ENCODE measurements at regions not wholly inside any gene's neighbourhood (a gene's known extent, or its start where the extent isn't known, plus 50 kb on each side); places are given as distances from the start of the nearest gene placed in this dataset.

DNA sequence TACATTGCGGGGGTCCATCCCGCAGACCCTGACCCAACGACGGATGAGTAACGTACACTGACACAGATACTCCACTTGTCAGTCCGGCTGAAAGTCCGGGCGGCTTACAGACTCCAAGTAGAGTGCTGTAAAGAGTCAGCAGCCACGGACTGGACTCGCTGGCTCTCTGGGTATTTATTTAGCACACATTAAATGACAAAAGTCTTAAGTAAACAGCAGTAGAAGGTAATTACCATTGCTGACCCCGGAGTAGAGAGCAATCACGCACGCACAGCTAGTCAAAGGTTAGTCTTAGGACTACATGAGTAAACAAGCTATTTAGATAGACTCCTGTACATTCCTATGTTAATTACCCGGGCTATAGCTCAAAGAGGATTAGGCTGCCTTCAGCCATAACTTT lies 780.9 kb downstream of the RPS29 start:
- 52% methylated on average over 14 of the region's 14 CpGs for WGBS
- no peak for DNase-seq (ENCODE audit: low spot score)
- no peaks in the 10 kb centered on the region for H3K36me3 ChIP-seq (ENCODE audit: control insufficient read depth in 4 of 4, insufficient read depth in 3 of 4, low read depth in 1 of 4, low read length in 3 of 4)
- no peak overlapping the region for H3K27ac ChIP-seq (ENCODE audit: low read depth in 1 of 2, low read length in 2 of 2)
- H3K9me3 ChIP-seq (ENCODE audit: control insufficient read depth in 4 of 4, low read length in 3 of 4), result peaks cover 0 to 4% (median 0%) of the 10 kb centered on the region in 4 donors
- H3K27me3 ChIP-seq (ENCODE audit: control insufficient read depth in 4 of 4, insufficient read depth in 4 of 4, low read length in 3 of 4), result no peaks in the 10 kb centered on the region
- no peak overlapping the region for H3K9ac ChIP-seq (ENCODE audit: low read depth in 1 of 2, low read length in 2 of 2)
- TF ChIP-seq RXRA (IDR thresholded peaks at IDR 0.05) (no peak), RAD21 (IDR thresholded peaks at IDR 0.05) (no peak), HNF4G (IDR thresholded peaks at IDR 0.05) (no peak), FOXA1 (IDR thresholded peaks at IDR 0.05) (no peak), SP1 (IDR thresholded peaks at IDR 0.05) (no peak), FOXA2 (IDR thresholded peaks at IDR 0.05) (no peak), TAF1 (conservative IDR thresholded peaks at IDR 0.05) (no peak)
- TF ChIP-seq, protein P1, sequence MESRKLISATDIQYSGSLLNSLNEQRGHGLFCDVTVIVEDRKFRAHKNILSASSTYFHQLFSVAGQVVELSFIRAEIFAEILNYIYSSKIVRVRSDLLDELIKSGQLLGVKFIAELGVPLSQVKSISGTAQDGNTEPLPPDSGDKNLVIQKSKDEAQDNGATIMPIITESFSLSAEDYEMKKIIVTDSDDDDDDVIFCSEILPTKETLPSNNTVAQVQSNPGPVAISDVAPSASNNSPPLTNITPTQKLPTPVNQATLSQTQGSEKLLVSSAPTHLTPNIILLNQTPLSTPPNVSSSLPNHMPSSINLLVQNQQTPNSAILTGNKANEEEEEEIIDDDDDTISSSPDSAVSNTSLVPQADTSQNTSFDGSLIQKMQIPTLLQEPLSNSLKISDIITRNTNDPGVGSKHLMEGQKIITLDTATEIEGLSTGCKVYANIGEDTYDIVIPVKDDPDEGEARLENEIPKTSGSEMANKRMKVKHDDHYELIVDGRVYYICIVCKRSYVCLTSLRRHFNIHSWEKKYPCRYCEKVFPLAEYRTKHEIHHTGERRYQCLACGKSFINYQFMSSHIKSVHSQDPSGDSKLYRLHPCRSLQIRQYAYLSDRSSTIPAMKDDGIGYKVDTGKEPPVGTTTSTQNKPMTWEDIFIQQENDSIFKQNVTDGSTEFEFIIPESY (IDR thresholded peaks at IDR 0.05), result no peak
- TF ChIP-seq, protein P2, sequence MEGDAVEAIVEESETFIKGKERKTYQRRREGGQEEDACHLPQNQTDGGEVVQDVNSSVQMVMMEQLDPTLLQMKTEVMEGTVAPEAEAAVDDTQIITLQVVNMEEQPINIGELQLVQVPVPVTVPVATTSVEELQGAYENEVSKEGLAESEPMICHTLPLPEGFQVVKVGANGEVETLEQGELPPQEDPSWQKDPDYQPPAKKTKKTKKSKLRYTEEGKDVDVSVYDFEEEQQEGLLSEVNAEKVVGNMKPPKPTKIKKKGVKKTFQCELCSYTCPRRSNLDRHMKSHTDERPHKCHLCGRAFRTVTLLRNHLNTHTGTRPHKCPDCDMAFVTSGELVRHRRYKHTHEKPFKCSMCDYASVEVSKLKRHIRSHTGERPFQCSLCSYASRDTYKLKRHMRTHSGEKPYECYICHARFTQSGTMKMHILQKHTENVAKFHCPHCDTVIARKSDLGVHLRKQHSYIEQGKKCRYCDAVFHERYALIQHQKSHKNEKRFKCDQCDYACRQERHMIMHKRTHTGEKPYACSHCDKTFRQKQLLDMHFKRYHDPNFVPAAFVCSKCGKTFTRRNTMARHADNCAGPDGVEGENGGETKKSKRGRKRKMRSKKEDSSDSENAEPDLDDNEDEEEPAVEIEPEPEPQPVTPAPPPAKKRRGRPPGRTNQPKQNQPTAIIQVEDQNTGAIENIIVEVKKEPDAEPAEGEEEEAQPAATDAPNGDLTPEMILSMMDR (IDR thresholded peaks at IDR 0.05; ENCODE audit: low read depth, low read length, missing input control), result no peak
- H3K4me3 ChIP-seq (ENCODE audit: low read depth in 1 of 3, low read length in 3 of 3), result no peak overlapping the region
- H3K4me1 ChIP-seq (ENCODE audit: control insufficient read depth in 4 of 4, insufficient read depth in 4 of 4, low read length in 3 of 4), result no peaks in the 10 kb centered on the region

DNA sequence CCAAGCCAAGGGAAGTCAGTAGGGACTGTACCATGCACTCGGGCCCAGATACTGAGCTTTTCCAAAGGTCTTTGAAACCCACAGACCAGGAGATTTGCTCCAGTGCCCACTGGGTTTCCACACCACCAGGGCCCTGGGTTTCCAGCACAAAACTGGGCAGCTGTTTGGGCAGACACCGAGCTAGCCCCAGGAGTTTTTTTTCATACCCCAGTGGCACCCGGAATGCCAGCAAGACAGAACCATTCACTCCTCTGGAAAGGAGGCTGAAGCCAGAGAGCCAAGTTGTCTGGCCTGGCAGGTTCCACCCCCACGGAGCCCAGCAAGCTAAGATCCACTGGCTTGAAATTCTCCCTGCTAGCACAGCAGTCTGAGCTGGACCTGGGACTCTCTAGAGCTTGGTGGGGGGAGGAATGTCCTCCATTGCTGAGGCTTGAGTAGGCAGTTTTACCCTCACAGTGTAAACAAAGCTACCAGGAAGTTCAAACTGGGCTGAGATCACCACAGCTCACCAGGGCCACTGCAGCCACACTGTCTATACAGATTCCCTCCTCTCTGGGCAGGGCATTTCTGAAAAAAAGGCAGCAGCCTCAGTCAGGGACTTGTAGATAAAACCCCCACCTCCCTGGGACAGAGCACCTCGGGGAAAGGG lies 793.7 kb downstream of the RPS29 start:
- 78% methylated on average over 5 of the region's 5 CpGs for WGBS
- Histone ChIP-seq H3K9ac (ENCODE audit: low read depth in 1 of 2, low read length in 2 of 2) (no peak overlapping the region), H3K4me3 (ENCODE audit: low read depth in 1 of 3, low read length in 3 of 3) (no peak overlapping the region), H3K4me1 (ENCODE audit: control insufficient read depth in 4 of 4, insufficient read depth in 4 of 4, low read length in 3 of 4) (no peaks in the 10 kb centered on the region), H3K27me3 (ENCODE audit: control insufficient read depth in 4 of 4, insufficient read depth in 4 of 4, low read length in 3 of 4) (no peaks in the 10 kb centered on the region), H3K9me3 (ENCODE audit: control insufficient read depth in 4 of 4, low read length in 3 of 4) (no peaks in the 10 kb centered on the region), H3K27ac (ENCODE audit: low read depth in 1 of 2, low read length in 2 of 2) (no peak overlapping the region), H3K36me3 (ENCODE audit: control insufficient read depth in 4 of 4, insufficient read depth in 3 of 4, low read depth in 1 of 4, low read length in 3 of 4) (no peaks in the 10 kb centered on the region)
- no peak for DNase-seq (ENCODE audit: low spot score)
- no peak for TF ChIP-seq HNF4A (conservative IDR thresholded peaks at IDR 0.05)
- TF ChIP-seq, protein P3, sequence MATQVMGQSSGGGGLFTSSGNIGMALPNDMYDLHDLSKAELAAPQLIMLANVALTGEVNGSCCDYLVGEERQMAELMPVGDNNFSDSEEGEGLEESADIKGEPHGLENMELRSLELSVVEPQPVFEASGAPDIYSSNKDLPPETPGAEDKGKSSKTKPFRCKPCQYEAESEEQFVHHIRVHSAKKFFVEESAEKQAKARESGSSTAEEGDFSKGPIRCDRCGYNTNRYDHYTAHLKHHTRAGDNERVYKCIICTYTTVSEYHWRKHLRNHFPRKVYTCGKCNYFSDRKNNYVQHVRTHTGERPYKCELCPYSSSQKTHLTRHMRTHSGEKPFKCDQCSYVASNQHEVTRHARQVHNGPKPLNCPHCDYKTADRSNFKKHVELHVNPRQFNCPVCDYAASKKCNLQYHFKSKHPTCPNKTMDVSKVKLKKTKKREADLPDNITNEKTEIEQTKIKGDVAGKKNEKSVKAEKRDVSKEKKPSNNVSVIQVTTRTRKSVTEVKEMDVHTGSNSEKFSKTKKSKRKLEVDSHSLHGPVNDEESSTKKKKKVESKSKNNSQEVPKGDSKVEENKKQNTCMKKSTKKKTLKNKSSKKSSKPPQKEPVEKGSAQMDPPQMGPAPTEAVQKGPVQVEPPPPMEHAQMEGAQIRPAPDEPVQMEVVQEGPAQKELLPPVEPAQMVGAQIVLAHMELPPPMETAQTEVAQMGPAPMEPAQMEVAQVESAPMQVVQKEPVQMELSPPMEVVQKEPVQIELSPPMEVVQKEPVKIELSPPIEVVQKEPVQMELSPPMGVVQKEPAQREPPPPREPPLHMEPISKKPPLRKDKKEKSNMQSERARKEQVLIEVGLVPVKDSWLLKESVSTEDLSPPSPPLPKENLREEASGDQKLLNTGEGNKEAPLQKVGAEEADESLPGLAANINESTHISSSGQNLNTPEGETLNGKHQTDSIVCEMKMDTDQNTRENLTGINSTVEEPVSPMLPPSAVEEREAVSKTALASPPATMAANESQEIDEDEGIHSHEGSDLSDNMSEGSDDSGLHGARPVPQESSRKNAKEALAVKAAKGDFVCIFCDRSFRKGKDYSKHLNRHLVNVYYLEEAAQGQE (IDR thresholded peaks at IDR 0.05), result no peak
- no peak for TF ChIP-seq FOXA1 (IDR thresholded peaks at IDR 0.05)
- TF ChIP-seq FOXA2 (IDR thresholded peaks at IDR 0.05), result no peak
